ENCODE measurements at regions not wholly inside any gene's neighbourhood (a gene's known extent, or its start where the extent isn't known, plus 50 kb on each side); places are given as distances from the start of the nearest gene placed in this dataset.

DNA sequence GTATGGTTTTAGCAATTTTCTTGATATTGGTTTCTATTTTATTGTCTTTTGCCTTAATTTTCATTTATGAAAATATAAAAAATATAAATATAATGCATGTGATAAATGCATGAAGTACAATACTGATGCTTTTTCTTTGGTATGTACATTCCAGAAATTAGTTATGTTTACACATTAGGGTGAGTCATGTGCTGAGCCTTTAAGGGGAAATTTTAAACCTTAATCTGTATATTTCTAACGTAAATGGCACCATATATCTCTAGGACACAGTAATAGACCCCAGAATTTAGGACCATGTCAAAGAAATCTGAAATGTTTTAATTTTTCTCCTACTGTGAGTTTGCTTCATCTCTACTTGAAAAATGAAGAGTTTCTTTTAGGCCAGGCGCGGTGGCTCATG lies 117.8 kb upstream of the SPRY1 start:
- no peak for DNase-seq (ENCODE audit: low spot score)

- DNase-seq (ENCODE audit: low spot score): no peak
These were observed 113.2 kb upstream of the SPRY1 start for GRCh38 chr4:123283371-123283895.

DNA sequence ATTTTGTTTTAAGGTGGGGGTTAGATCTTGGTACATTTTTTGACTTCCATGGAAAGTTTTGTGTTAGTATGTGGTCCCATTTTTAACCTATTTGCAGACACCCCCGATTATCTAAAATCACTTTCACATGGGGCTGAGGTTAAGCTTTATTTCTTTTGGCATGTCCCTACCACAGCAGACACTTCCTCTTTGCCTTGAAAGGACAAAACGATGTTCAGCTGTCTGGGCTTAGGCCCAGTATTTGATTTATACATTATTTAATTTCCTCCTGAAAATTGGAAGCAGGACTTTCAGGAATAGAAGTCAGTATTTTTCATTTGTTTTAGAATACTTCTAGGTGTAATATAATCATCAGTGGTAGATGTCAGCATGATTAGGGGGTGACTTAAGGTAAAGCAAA lies 112.4 kb upstream of the SPRY1 start:
- no peak for DNase-seq (ENCODE audit: low spot score)

- no peak for DNase-seq (ENCODE audit: low spot score)
These were observed 109.6 kb upstream of the SPRY1 start for GRCh38 chr4:123286903-123287466.

DNA sequence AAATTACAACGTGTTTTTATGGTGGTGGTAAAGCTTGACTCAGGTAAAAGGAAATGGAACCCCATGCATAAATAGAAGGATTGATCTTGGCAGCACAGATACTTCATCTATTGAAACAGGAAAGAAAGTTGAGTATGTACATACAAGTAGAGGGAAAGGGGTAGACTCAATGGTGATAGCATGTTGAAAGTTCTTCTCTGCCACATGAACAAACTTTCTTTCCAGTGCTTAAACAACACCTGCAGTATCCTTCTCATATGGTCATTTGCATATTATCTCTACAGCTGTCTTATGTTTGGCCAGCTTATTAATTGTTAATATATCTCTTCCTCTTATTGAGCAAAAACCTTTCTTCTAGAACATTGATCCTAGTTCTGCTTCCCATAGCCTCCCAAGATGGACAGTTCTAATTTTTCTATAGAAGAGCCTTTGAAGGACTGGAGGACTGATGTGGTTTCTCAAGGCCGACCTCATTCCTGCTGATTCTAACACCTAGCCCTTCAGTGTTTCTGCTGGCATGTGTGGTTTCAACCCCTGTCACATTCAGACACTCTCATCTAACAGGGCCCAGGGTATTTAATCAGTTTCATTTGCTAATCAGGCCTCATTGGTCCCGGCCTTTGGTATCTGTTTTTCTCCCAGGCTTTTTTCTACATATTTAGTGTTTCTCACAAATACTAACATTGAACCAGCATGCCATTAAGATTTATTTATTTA lies 108.1 kb upstream of the SPRY1 start:
- no peak for DNase-seq (ENCODE audit: low spot score)

GRCh38 chr4:123291329-123291728 lies 105.3 kb upstream of the SPRY1 start:
- DNase-seq (ENCODE audit: low spot score): no peak

GRCh38 chr4:123297836-123298235 lies 98.8 kb upstream of the SPRY1 start:
- no peak for DNase-seq (ENCODE audit: low spot score)

GRCh38 chr4:123298261-123298660 lies 98.3 kb upstream of the SPRY1 start:
- DNase-seq (ENCODE audit: low spot score): no peak

DNA sequence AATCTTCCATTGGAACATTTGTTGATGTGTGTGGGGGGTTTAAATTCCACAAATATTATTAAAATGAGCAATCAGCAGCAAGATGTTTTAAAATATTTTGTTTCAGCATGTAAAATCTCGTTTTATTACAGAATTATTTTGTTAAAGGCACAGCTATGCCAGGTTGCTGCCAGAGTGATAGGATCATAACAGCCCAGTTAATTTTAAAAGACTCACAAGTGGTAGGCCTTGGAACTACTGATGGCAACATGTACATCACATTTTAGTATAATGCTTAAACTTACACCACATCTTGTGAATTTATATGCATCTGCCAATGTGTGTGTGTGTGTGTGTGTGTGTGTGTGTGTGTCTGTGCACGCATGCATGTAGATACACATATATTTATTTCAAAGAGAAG lies 97.8 kb upstream of the SPRY1 start:
- DNase-seq (ENCODE audit: low spot score): no peak

DNA sequence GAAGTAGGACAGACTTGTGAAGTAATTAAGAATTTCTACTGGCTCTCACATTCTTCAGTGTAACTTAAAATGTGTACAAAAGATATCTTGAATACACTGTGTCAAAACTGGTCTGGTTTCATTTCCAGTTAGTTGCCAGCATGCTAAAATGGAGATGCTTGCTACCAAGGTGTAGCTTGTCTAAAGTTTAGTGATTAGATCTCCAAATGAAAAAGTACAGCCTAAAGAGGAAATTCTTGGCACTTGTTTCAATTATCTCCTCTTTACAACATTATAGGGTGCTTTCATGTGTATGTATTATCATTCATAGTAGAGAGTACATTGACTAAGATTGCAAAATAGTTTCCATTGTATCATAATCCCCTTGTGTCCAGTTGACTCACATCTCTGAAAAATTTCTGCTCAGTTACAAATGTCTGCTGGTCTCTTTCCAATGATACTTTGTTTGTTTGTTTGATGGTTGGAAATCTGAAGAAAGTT lies 97.3 kb upstream of the SPRY1 start:
- DNase-seq (ENCODE audit: low spot score): no peak

- no peak for DNase-seq (ENCODE audit: low spot score)
These were observed 96.2 kb upstream of the SPRY1 start for GRCh38 chr4:123300222-123301039.

GRCh38 chr4:123301923-123302322 lies 94.7 kb upstream of the SPRY1 start:
- no peak for DNase-seq (ENCODE audit: low spot score)

DNA sequence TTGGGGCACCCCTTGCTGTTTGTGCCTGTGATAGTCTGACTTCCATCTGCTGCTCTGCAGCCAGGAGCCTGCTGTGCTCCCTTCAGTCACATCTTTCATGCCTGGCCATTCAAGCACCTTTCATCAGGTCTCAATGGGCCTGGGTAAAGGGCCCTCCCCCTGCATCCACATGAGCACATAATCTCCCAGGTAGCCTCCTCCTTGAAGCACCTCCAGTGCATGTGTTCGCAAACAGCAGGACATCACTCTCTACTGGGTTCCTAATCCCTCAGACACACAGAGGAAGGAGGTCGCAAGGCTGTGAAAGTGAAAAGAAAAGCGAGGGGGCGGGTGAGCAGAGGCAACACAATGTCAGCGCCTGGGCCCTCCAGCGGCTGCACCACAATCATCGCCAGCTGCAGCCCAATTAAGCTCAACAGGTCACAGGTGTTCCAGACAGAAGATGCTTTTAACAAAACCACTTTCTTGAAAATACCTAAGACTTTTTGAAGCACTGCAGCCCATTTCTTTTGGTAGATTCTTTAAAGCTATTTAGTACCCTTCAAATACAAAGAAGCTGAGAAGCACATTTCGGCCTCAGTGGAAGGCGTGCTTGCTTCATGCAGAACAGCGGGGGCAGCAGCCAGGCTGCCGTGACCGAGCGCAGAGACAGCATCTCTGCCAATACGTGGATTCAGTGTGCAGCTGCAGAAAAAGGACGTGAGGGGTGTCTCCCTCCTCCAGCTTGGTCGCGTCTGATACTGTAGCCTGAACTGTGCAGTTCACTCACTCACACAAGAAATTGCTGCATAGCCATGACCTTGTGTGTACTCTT lies 92.2 kb upstream of the SPRY1 start:
- no peak for DNase-seq (ENCODE audit: low spot score)

- no peak for DNase-seq (ENCODE audit: low spot score)
These were observed 90.9 kb upstream of the SPRY1 start for GRCh38 chr4:123305736-123306135.

DNA sequence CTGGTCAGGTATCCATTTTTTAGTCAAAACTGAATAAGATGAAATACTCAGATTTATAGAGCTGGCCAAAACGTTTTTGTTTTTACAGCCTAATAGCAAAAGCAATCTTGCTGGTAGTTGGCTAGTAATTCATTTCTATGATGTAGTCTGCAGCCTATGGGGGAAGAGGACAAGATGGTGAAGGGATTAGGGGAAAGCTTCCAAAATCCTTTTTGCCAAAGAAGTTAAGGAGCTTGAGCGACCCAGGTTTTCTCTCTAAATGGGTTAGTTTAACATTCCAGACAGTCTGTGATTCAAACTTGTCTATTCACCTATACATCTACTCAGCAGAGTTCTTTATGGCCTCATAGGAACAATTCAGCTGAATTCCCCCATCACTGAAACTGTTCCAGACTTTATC lies 89.8 kb upstream of the SPRY1 start:
- DNase-seq (ENCODE audit: low spot score): no peak

DNA sequence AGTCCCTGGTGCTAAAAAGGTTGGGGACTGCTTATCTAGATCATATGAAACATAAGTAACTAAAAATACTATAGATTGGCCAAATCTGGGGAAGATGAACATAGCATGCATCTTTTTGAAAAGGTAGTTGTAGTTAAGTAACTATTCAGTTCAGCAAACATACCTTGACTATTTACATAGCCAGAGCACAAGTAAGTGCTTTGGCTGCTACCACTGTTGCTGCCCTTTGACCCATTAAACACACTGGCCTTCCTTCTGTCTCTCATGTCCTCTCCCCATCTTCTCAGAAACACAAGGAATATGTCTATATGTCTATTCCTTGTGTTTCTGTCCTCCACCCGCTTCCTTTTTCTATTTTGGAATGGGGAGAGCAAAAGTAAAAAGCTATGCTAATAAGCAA lies 87.9 kb upstream of the SPRY1 start:
- DNase-seq (ENCODE audit: low spot score): no peak

GRCh38 chr4:123312116-123312515 lies 84.5 kb upstream of the SPRY1 start:
- no peak for DNase-seq (ENCODE audit: low spot score)

GRCh38 chr4:123312951-123313592 lies 83.5 kb upstream of the SPRY1 start:
- DNase-seq (ENCODE audit: low spot score): no peak

DNA sequence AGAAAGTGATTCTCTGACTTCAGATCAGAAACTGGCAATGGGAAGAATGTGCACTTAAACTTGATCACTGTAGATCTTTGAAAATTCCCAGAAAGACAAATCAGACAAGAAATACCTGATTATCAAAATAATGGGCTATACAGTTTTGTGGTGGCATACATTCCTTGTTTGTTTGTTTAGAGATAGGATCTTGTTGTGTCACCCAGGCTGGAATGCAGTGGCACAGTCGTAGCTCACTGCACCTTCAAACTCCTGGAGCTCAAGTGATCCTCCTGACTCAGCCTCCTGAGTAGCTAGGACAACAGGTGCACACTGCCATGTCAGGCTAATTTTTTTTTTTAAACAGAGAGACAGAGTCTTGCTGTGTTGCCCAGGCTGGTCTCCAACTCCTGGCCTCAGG lies 81.0 kb upstream of the SPRY1 start:
- DNase-seq (ENCODE audit: low spot score): no peak

- no peak for DNase-seq (ENCODE audit: low spot score)
These were observed 79.4 kb upstream of the SPRY1 start for GRCh38 chr4:123317211-123317610.

DNA sequence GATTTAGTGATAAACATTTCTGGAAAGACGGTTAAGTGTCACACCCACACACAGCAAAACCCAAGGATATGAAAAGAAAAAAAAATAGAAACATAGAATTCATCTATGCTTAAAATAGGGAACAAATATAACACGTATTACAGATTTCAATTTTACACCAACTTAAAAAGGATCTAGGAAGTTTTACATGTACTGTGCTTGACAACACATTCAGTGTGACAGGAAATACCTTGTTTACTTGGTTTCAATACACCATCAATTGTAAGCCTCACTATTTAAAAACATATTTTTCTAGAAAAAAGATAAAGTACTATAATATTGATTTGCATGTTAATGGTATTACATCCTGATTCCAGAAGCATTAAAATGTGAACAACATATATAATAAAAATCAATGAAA lies 77.0 kb upstream of the SPRY1 start:
- DNase-seq (ENCODE audit: low spot score): no peak

DNA sequence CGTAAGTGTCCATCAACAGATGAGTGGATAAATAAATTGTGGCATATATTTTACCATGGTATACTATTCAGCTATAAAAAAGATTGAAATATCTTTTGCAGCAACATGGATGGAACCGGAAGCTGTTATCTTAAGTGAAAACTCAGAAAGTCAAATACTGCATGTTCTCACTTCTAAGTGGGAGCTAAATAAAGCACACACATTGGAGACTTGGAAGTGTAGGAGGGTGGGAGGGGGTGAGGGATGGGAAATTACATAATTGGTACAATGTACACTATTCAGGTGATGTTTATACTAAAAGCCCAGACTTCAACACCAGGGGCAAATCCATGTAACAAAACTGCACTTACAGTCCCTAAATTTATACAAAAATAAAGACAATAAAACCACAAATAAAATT lies 72.6 kb upstream of the SPRY1 start:
- no peak for DNase-seq (ENCODE audit: low spot score)
